Activated CD8-positive, alpha-beta T cell treated with anti-CD3 and anti-CD28 coated beads for 36 hours (primary cell): ENCODE measurements at regions not wholly inside any gene's neighbourhood (a gene's known extent, or its start where the extent isn't known, plus 50 kb on each side); places are given as distances from the start of the nearest gene placed in this dataset.

Source experiments
- ATAC-seq: fragments of 200-7000 bp; cut with Tn5 transposase; one replicate; pipeline ENCODE4 v1.10.0; 2021; ENCODE audit warnings: mild to moderate bottlenecking, moderate library complexity
- CTCF ChIA-PET: fragments of 350-600 bp; sonication (Branson Sonifier 250); formaldehyde crosslinking; loops from one replicate; lab custom pipeline; 2021; ENCODE audit warnings: antibody characterized with exemption; lab: Charles Lee
- POLR2A ChIA-PET: fragments of 350-600 bp; sonication (Branson Sonifier 250); formaldehyde crosslinking; loops from one replicate; lab custom pipeline; 2021; ENCODE audit warnings: antibody characterized with exemption; lab: Charles Lee
- DNase-seq: peaks from one replicate; pipeline ENCODE4 v3.0.0-alpha.2; 2020
- H3K27ac Mint-ChIP-seq: one replicate; pipeline ENCODE4 v1.8.0; 2021; ENCODE audit warnings: mild to moderate bottlenecking, mixed read lengths
- H3K27me3 Mint-ChIP-seq: one replicate; pipeline ENCODE4 v1.8.0; 2021; ENCODE audit warnings: mixed read lengths
- H3K36me3 Mint-ChIP-seq: one replicate; pipeline ENCODE4 v1.8.0; 2021; ENCODE audit warnings: low read depth, mixed read lengths
- H3K4me1 Mint-ChIP-seq: one replicate; pipeline ENCODE4 v1.8.0; 2021; ENCODE audit warnings: low read depth, mixed read lengths
- H3K4me3 Mint-ChIP-seq: one replicate; pipeline ENCODE4 v1.8.0; 2021; ENCODE audit warnings: mild to moderate bottlenecking, moderate library complexity, mixed read lengths
- H3K9me3 Mint-ChIP-seq: one replicate; pipeline ENCODE4 v1.8.0; 2021; ENCODE audit warnings: mixed read lengths
- CTCF ChIP-seq: fragments of 200-600 bp; IDR thresholded peaks from one replicate; pipeline ENCODE4 v1.8.0; 2022; ENCODE audit warnings: antibody characterized with exemption, mild to moderate bottlenecking
- intact Hi-C: fragments of 100-400 bp; cut with micrococcal nuclease; formaldehyde crosslinking; loops from one replicate; pipeline ENCODE4 v1.10.0; 2022

GRCh38 chr5:81884871-81885270, 87.0 kb upstream of the ATG10 start:
- Mint-ChIP-seq H3K4me3 (no peak overlapping the region), H3K36me3 (no peaks in the 10 kb centered on the region), H3K4me1 (no peaks in the 10 kb centered on the region), H3K27me3 (no peaks in the 10 kb centered on the region), H3K9me3 (peaks cover under 1% of the 10 kb centered on the region), H3K27ac (no peak overlapping the region)
- intact Hi-C loops, result no loop called here
- ChIA-PET POLR2A (no interaction called here), CTCF (no interaction called here)
- no peak for TF ChIP-seq CTCF
- no peak for DNase-seq
- no peak for ATAC-seq

GRCh38 chr5:81883371-81883770, 88.5 kb upstream of the ATG10 start:
- POLR2A ChIA-PET, result interaction anchor here (0.6 kb wide), 1 partner anchor 395 kb away, joined by 3 read pairs; the partner anchor contains the start of gene RPS23
- DNase-seq (no peak), ATAC-seq (no peak)
- Mint-ChIP-seq H3K27me3 (no peaks in the 10 kb centered on the region), H3K4me3 (no peak overlapping the region), H3K36me3 (no peaks in the 10 kb centered on the region), H3K4me1 (no peaks in the 10 kb centered on the region), H3K9me3 (no peaks in the 10 kb centered on the region), H3K27ac (no peak overlapping the region)
- intact Hi-C loops, result no loop called here
- TF ChIP-seq CTCF, result no peak
- CTCF ChIA-PET, result no interaction called here

GRCh38 chr5:81881595-81881994, 90.2 kb upstream of the ATG10 start:
- ChIA-PET CTCF (interaction anchor here (0.6 kb wide), 1 partner anchor 344 kb away, joined by 3 read pairs; no protein-coding TSS in a partner anchor), POLR2A (no interaction called here)
- intact Hi-C loops, result no loop called here
- ATAC-seq (no peak), DNase-seq (no peak)
- H3K4me3 Mint-ChIP-seq, result no peak overlapping the region
- no peak overlapping the region for H3K27ac Mint-ChIP-seq
- no peaks in the 10 kb centered on the region for H3K27me3 Mint-ChIP-seq
- H3K36me3 Mint-ChIP-seq, result no peaks in the 10 kb centered on the region
- H3K9me3 Mint-ChIP-seq, result no peaks in the 10 kb centered on the region
- no peaks in the 10 kb centered on the region for H3K4me1 Mint-ChIP-seq
- TF ChIP-seq CTCF, result no peak

GRCh38 chr5:81879936-81880335, 91.9 kb upstream of the ATG10 start:
- H3K9me3 Mint-ChIP-seq, result no peaks in the 10 kb centered on the region
- no peak overlapping the region for H3K4me3 Mint-ChIP-seq
- ATAC-seq (no peak), DNase-seq (no peak)
- POLR2A ChIA-PET, result no interaction called here
- no peak for TF ChIP-seq CTCF
- H3K27ac Mint-ChIP-seq, result no peak overlapping the region
- H3K36me3 Mint-ChIP-seq, result no peaks in the 10 kb centered on the region
- CTCF ChIA-PET, result no interaction called here
- H3K4me1 Mint-ChIP-seq, result no peaks in the 10 kb centered on the region
- intact Hi-C loops, result no loop called here
- H3K27me3 Mint-ChIP-seq, result no peaks in the 10 kb centered on the region

GRCh38 chr5:81878333-81878732, 93.5 kb upstream of the ATG10 start:
- Mint-ChIP-seq H3K4me3 (no peak overlapping the region), H3K36me3 (no peaks in the 10 kb centered on the region), H3K9me3 (no peaks in the 10 kb centered on the region), H3K27me3 (no peaks in the 10 kb centered on the region), H3K27ac (no peak overlapping the region), H3K4me1 (no peaks in the 10 kb centered on the region)
- ChIA-PET CTCF (interaction anchor here (1.0 kb wide), 1 partner anchor 65 kb away, joined by 3 read pairs; no protein-coding TSS in a partner anchor), POLR2A (no interaction called here)
- intact Hi-C loops, result no loop called here
- no peak for DNase-seq
- ATAC-seq, result no peak
- TF ChIP-seq CTCF, result no peak
